CD14-positive monocyte (primary cell): ENCODE measurements at regions not wholly inside any gene's neighbourhood (a gene's known extent, or its start where the extent isn't known, plus 50 kb on each side); places are given as distances from the start of the nearest gene placed in this dataset.
"Not testable (repeated sequence)": the region's sequence is repeated elsewhere in the genome, so short reads cannot be mapped to it uniquely, and the experiment has no call there.

Source experiments
- DNase-seq, 3 donors: peaks; one replicate each; pipeline ENCODE4 v3.0.0-alpha.2; 2011 to 2022
- H2AFZ ChIP-seq: 2 replicates; pipeline ENCODE4 v1.6.0; 2012; ENCODE audit warnings: mild to moderate bottlenecking, low read depth, low read length, inconsistent platforms; ENCODE audit not compliant: insufficient read depth, poor library complexity, severe bottlenecking
- H3K27ac ChIP-seq, 2 donors: 1 replicate in 1 of 2; 2 replicates in 1 of 2; pipeline ENCODE4 v1.5.1; 2012 to 2013; ENCODE audit warnings: low read length in 2 of 2, control low read depth in 1 of 2, inconsistent platforms in 1 of 2, low read depth in 1 of 2, mild to moderate bottlenecking in 1 of 2
- H3K27me3 ChIP-seq, 2 donors: one replicate each; pipeline versions ENCODE4 v1.6.0 to v1.6.1; 2011 to 2013; ENCODE audit warnings: low read length in 2 of 2; ENCODE audit not compliant: control insufficient read depth in 2 of 2, insufficient read depth in 2 of 2
- H3K36me3 ChIP-seq, 2 donors: replicated peaks in 1 of 2; 1 replicate in 1 of 2; 2 replicates in 1 of 2; pipeline versions ENCODE4 v1.5.1 to v1.6.1; 2012 to 2013; ENCODE audit warnings: low read length in 2 of 2, control low read depth in 1 of 2, inconsistent platforms in 1 of 2, mild to moderate bottlenecking in 1 of 2; ENCODE audit not compliant: insufficient read depth in 2 of 2, control insufficient read depth in 1 of 2
- H3K4me1 ChIP-seq, 2 donors: 1 replicate in 1 of 2; 2 replicates in 1 of 2; pipeline versions ENCODE4 v1.5.1 to v1.6.1; 2012 to 2013; ENCODE audit warnings: low read length in 2 of 2, control low read depth in 1 of 2, inconsistent platforms in 1 of 2, mild to moderate bottlenecking in 1 of 2, moderate library complexity in 1 of 2; ENCODE audit not compliant: insufficient read depth in 2 of 2, control insufficient read depth in 1 of 2
- H3K4me2 ChIP-seq: replicated peaks from 2 replicates; pipeline ENCODE3; 2012; ENCODE audit warnings: low read length, moderate library complexity, mild to moderate bottlenecking; ENCODE audit not compliant: poor library complexity, severe bottlenecking; ENCODE audit errors: extremely low read depth
- H3K4me3 ChIP-seq, 3 experiments: fragments of 200-600 bp in 1 of 3; sonication (generic) in 1 of 3; replicated peaks in 1 of 3; 1 replicate in 2 of 3; 2 replicates in 1 of 3; pipeline ENCODE4 v1.5.1; 2011 to 2013; ENCODE audit warnings: low read length in 3 of 3, mild to moderate bottlenecking in 3 of 3, control low read depth in 2 of 3, low read depth in 2 of 3, inconsistent platforms in 1 of 3, moderate library complexity in 1 of 3
- H3K79me2 ChIP-seq: 2 replicates; pipeline ENCODE4 v1.6.0; 2012; ENCODE audit warnings: mild to moderate bottlenecking, control low read depth, inconsistent platforms, low read length, moderate library complexity; ENCODE audit not compliant: insufficient read depth
- H3K9ac ChIP-seq: 2 replicates; pipeline ENCODE4 v1.6.0; 2017; ENCODE audit warnings: low read length, mild to moderate bottlenecking; ENCODE audit not compliant: insufficient read depth, poor library complexity, severe bottlenecking
- H3K9me3 ChIP-seq, 2 donors: replicated peaks in 1 of 2; 1 replicate in 1 of 2; 2 replicates in 1 of 2; pipeline versions ENCODE4 v1.5.1 to v1.6.1; 2012 to 2013; ENCODE audit warnings: low read length in 2 of 2, control low read depth in 1 of 2; ENCODE audit not compliant: control insufficient read depth in 1 of 2, insufficient read depth in 1 of 2
- H4K20me1 ChIP-seq: 2 replicates; pipeline ENCODE4 v1.6.0; 2012; ENCODE audit warnings: mild to moderate bottlenecking, low read length, control low read depth, moderate library complexity; ENCODE audit not compliant: insufficient read depth
- H3K27ac Mint-ChIP-seq, 7 donors: one replicate each; pipeline ENCODE4 v1.8.0; 2020; ENCODE audit warnings: mild to moderate bottlenecking in 7 of 7, mixed read lengths in 7 of 7, moderate library complexity in 6 of 7, inconsistent platforms in 2 of 7
- H3K27me3 Mint-ChIP-seq, 3 donors: one replicate each; pipeline ENCODE4 v1.8.0; 2021 to 2022; ENCODE audit warnings: low read depth in 3 of 3, mild to moderate bottlenecking in 3 of 3, mixed read lengths in 3 of 3, moderate library complexity in 3 of 3, inconsistent platforms in 1 of 3
- H3K36me3 Mint-ChIP-seq, 2 donors: one replicate each; pipeline ENCODE4 v1.8.0; 2020; ENCODE audit warnings: mixed read lengths in 2 of 2, inconsistent platforms in 1 of 2, mild to moderate bottlenecking in 1 of 2
- H3K4me1 Mint-ChIP-seq: one replicate; pipeline ENCODE4 v1.8.0; 2020; ENCODE audit warnings: mild to moderate bottlenecking, mixed read lengths
- H3K4me3 Mint-ChIP-seq, 2 donors: one replicate each; pipeline ENCODE4 v1.8.0; 2020; ENCODE audit warnings: mild to moderate bottlenecking in 2 of 2, mixed read lengths in 2 of 2, moderate library complexity in 1 of 2
- H3K9me3 Mint-ChIP-seq, 7 donors: one replicate each; pipeline ENCODE4 v1.8.0; 2020 to 2022; ENCODE audit warnings: mixed read lengths in 7 of 7, mild to moderate bottlenecking in 6 of 7, moderate library complexity in 6 of 7, inconsistent platforms in 2 of 7
- CTCF ChIP-seq: fragments of 200-600 bp; IDR thresholded peaks from one replicate; pipeline ENCODE4 v1.8.0; 2022; ENCODE audit warnings: antibody characterized with exemption, mild to moderate bottlenecking
- WGBS: methylation state at CpG from one replicate; pipeline ENCODE4 v1.1.5; 2013; ENCODE audit warnings: missing lambda C conversion rate; ENCODE audit not compliant: insufficient coverage; 5-methylcytosine and 5-hydroxymethylcytosine counted together
- intact Hi-C, 2 donors: fragments of 100-400 bp; cut with micrococcal nuclease; formaldehyde crosslinking; loops; one replicate each; pipeline versions ENCODE4 v1.15.0 to v1.15.1; 2023

DNA sequence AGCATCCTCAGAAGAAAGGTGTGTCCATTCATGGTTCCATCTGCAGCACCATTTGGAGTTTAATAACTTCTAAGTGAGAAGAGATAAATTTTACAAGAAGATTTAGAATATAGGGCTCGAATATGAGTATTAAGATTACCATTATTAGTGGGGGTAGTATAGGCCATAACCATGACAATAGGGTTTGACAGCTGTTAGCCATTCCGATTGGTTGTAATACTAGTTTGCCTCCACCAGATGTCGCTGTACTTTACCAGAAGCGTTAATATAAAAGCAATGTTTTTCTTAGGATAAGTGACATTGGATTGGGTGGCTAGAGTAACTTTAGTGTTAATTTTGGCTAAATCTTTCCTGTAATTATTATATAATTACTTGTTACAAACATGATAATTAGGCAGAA is 107.5 kb upstream of the SRD5A2 start:
- no peak overlapping the region for H3K27ac ChIP-seq
- no peak overlapping the region for H3K4me3 ChIP-seq
- Mint-ChIP-seq H3K4me1 (no peaks in the 10 kb centered on the region), H3K9me3 (peaks cover 25 to 49% (median 39%) of the 10 kb centered on the region in 7 donors), H3K27ac (no peak overlapping the region), H3K27me3 (peaks cover 0 to 2% (median 0%) of the 10 kb centered on the region in 3 donors), H3K4me3 (no peak overlapping the region), H3K36me3 (no peaks in the 10 kb centered on the region)
- H3K4me2 ChIP-seq, result no peak overlapping the region
- no peaks in the 10 kb centered on the region for H4K20me1 ChIP-seq
- H3K9ac ChIP-seq, result no peak overlapping the region
- no peak for DNase-seq
- H3K4me1 ChIP-seq, result no peaks in the 10 kb centered on the region
- H2AFZ ChIP-seq, result no peak overlapping the region
- intact Hi-C loops, result no loop called here
- no peaks in the 10 kb centered on the region for H3K27me3 ChIP-seq
- peaks cover 41 to 48% of the 10 kb centered on the region in 2 donors for H3K9me3 ChIP-seq
- H3K79me2 ChIP-seq, result no peaks in the 10 kb centered on the region
- WGBS, result 71% methylated on average over 1 of the region's 4 CpGs
- peak; percentile 69 for TF ChIP-seq CTCF
- H3K36me3 ChIP-seq, result no peaks in the 10 kb centered on the region

DNA sequence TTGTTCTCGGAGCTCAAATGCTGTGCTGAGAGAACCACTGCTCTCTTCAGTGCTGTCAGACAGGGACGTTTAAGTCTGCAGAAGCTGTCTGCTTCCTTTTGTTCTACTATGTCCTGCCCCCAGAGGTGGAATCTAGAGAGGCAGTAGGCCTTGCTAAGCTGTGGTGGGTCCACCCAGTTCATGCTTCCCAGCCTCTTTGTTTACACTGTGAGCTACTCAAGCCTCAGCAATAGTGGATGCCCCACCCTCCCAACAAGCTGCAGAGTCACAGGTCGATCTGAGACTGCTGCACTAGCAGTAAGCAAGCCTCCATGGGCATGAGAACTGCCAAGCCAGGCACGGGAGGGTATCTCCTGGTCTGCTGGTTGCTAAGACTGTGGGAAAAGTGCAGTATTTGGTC is 102.8 kb upstream of the SRD5A2 start:
- H3K4me3 Mint-ChIP-seq, H3K27me3 Mint-ChIP-seq, H3K4me3 ChIP-seq, H3K27ac Mint-ChIP-seq, H3K27ac ChIP-seq, H3K79me2 ChIP-seq, H3K4me1 Mint-ChIP-seq, H3K9ac ChIP-seq, H3K36me3 Mint-ChIP-seq, H2AFZ ChIP-seq, H4K20me1 ChIP-seq, H3K27me3 ChIP-seq, H3K36me3 ChIP-seq, H3K4me1 ChIP-seq, DNase-seq, intact Hi-C loops, H3K4me2 ChIP-seq: not testable (repeated sequence)
- H3K9me3 Mint-ChIP-seq, result peaks cover 20 to 44% (median 28%) of the 10 kb centered on the region in 7 donors
- peaks cover 22 to 24% of the 10 kb centered on the region in 2 donors for H3K9me3 ChIP-seq
- 73% methylated on average over 3 of the region's 4 CpGs for WGBS
